ENCODE measurements at regions not wholly inside any gene's neighbourhood (a gene's known extent, or its start where the extent isn't known, plus 50 kb on each side); places are given as distances from the start of the nearest gene placed in this dataset.

- Mint-ChIP-seq H3K4me1 (peaks cover 7% of the 10 kb centered on the region; the same call in 2 of the 3 replicates), H3K9me3 (no peaks in the 10 kb centered on the region), H3K27me3 (ENCODE audit: insufficient read depth, low read depth, poor library complexity) (no peaks in the 10 kb centered on the region), H3K27ac (no peak overlapping the region), H3K4me3 (no peak overlapping the region), H3K36me3 (ENCODE audit: low read depth) (no peaks in the 10 kb centered on the region)
- TF ChIP-seq EZH2phosphoT487 (IDR thresholded peaks at IDR 0.05; ENCODE audit: unreplicated experiment), result no peak
- TF ChIP-seq CREB1 (CRISPR knock-in tag; IDR thresholded peaks at IDR 0.05; ENCODE audit: low read depth), result no peak
- TF ChIP-seq POLR2AphosphoS5 (IDR thresholded peaks at IDR 0.05; ENCODE audit: low read depth), result no peak
- TF ChIP-seq CTCF (conservative IDR thresholded peaks at IDR 0.05; ENCODE audit: low read depth in 2 of 2), result no peak
- TF ChIP-seq ZNF331 (CRISPR knock-in tag; IDR thresholded peaks at IDR 0.05; ENCODE audit: low read depth), result no peak
- no peak for TF ChIP-seq JUNB (IDR thresholded peaks at IDR 0.05; ENCODE audit: unreplicated experiment)
- no peak for TF ChIP-seq ETS1 (IDR thresholded peaks at IDR 0.05)
- no peak for TF ChIP-seq REST (IDR thresholded peaks at IDR 0.05; ENCODE audit: unreplicated experiment)
- no peak for TF ChIP-seq ZNF114 (CRISPR knock-in tag; IDR thresholded peaks at IDR 0.05)
- TF ChIP-seq NANOG (IDR thresholded peaks at IDR 0.05; ENCODE audit: borderline replicate concordance), result no peak
- TF ChIP-seq ZNF462 (CRISPR knock-in tag; IDR thresholded peaks at IDR 0.05), result no peak
- TF ChIP-seq EZH2 (IDR thresholded peaks at IDR 0.05; ENCODE audit: low read depth, unreplicated experiment), result no peak
- no peak for TF ChIP-seq STAT1 (IDR thresholded peaks at IDR 0.05; ENCODE audit: unreplicated experiment)
- Histone ChIP-seq H3K79me2 (replicated peaks; ENCODE audit: insufficient read depth) (no peaks in the 10 kb centered on the region), H4K20me1 (replicated peaks; ENCODE audit: insufficient read depth) (no peaks in the 10 kb centered on the region), H3F3A (replicated peaks; ENCODE audit: low read depth) (no peaks in the 10 kb centered on the region), H3K36me3 (ENCODE audit: insufficient read depth) (no peaks in the 10 kb centered on the region), H2AFZ (no peak overlapping the region), H3K4me3 (no peak overlapping the region), H3K4me2 (no peak overlapping the region), H3K27ac (ENCODE audit: low read depth) (no peak overlapping the region), H3K9me2 (ENCODE audit: insufficient read depth) (no peaks in the 10 kb centered on the region), H3K4me1 (ENCODE audit: insufficient read depth) (peaks cover under 1% of the 10 kb centered on the region; the same call in 1 of the 2 replicates), H3K27me3 (ENCODE audit: insufficient read depth) (no peaks in the 10 kb centered on the region)
- no peak for ATAC-seq
- no peak for DNase-seq (ENCODE audit: low spot score)
Measured at GRCh38 chr3:25064681-25065080, 363.4 kb upstream of the RARB start.
